ENCODE measurements at regions not wholly inside any gene's neighbourhood (a gene's known extent, or its start where the extent isn't known, plus 50 kb on each side); places are given as distances from the start of the nearest gene placed in this dataset.

- TF ChIP-seq POLR2A (IDR thresholded peaks at IDR 0.05) = no peak
- TF ChIP-seq, protein P1, sequence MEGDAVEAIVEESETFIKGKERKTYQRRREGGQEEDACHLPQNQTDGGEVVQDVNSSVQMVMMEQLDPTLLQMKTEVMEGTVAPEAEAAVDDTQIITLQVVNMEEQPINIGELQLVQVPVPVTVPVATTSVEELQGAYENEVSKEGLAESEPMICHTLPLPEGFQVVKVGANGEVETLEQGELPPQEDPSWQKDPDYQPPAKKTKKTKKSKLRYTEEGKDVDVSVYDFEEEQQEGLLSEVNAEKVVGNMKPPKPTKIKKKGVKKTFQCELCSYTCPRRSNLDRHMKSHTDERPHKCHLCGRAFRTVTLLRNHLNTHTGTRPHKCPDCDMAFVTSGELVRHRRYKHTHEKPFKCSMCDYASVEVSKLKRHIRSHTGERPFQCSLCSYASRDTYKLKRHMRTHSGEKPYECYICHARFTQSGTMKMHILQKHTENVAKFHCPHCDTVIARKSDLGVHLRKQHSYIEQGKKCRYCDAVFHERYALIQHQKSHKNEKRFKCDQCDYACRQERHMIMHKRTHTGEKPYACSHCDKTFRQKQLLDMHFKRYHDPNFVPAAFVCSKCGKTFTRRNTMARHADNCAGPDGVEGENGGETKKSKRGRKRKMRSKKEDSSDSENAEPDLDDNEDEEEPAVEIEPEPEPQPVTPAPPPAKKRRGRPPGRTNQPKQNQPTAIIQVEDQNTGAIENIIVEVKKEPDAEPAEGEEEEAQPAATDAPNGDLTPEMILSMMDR (IDR thresholded peaks at IDR 0.05) = no peak
- DNase-seq = no peak
- 27 to 39% (median 34%) methylated on average over 14 of the region's 14 CpGs for WGBS, 4 donors
- H3K4me3 ChIP-seq = no peak overlapping the region
- no peaks in the 10 kb centered on the region for H3K36me3 ChIP-seq (replicated peaks in 1 of 2)
- H3K9me3 ChIP-seq (replicated peaks in 1 of 3) = no peaks in the 10 kb centered on the region
- no peaks in the 10 kb centered on the region for H3K27me3 ChIP-seq
- H3K27ac ChIP-seq = no peak overlapping the region
- H3K4me1 ChIP-seq (replicated peaks in 1 of 2) = no peaks in the 10 kb centered on the region
- intact Hi-C loops (cut with DNase I) = no loop called here
These were observed 356.9 kb upstream of the SMIM21 start for GRCh38 chr18:75784390-75784789.

- no peaks in the 10 kb centered on the region for H3K27me3 ChIP-seq
- H3K4me3 ChIP-seq = no peak overlapping the region
- WGBS, 4 donors = 74 to 78% (median 77%) methylated on average over 14 of the region's 14 CpGs
- no peak for TF ChIP-seq POLR2A (IDR thresholded peaks at IDR 0.05)
- TF ChIP-seq, protein P1 (IDR thresholded peaks at IDR 0.05) = no peak
- H3K9me3 ChIP-seq (replicated peaks in 1 of 3) = no peaks in the 10 kb centered on the region
- DNase-seq = no peak
- intact Hi-C loops (cut with DNase I) = no loop called here
- H3K4me1 ChIP-seq (replicated peaks in 1 of 2) = no peaks in the 10 kb centered on the region
- no peaks in the 10 kb centered on the region for H3K36me3 ChIP-seq (replicated peaks in 1 of 2)
- no peak overlapping the region for H3K27ac ChIP-seq
These were observed 356.2 kb upstream of the SMIM21 start for GRCh38 chr18:75783566-75784281.

DNA sequence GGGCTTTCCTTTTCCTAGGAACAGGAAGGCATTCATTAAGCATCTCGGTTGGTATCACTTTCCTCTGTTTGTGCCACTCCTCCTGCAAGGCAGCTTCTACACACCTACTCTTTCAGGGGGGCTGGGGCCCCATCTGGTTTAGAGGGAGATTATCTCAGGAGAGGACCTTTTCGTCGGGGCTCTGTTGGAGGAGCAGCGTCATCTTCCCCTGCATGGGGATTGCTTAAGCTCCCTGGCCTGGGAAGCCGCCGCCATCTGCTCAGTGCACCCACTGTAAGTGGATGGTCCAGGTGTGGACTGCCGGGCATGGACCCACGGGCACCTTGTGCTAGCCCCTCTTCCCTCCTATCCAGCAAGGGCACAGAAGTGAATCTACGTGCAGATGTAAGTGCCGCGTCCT, 355.3 kb upstream of the SMIM21 start:
- no peaks in the 10 kb centered on the region for H3K36me3 ChIP-seq (replicated peaks in 1 of 2)
- H3K27me3 ChIP-seq = no peaks in the 10 kb centered on the region
- H3K27ac ChIP-seq = no peak overlapping the region
- H3K4me1 ChIP-seq (replicated peaks in 1 of 2) = no peaks in the 10 kb centered on the region
- H3K4me3 ChIP-seq = no peak overlapping the region
- H3K9me3 ChIP-seq (replicated peaks in 1 of 3) = no peaks in the 10 kb centered on the region
- intact Hi-C loops (cut with DNase I) = no loop called here
- WGBS, 4 donors = 81 to 88% (median 85%) methylated on average over 8 to 11 of the region's 11 CpGs
- no peak for TF ChIP-seq POLR2A (IDR thresholded peaks at IDR 0.05)
- TF ChIP-seq, protein P1 (IDR thresholded peaks at IDR 0.05) = no peak
- no peak for DNase-seq

DNA sequence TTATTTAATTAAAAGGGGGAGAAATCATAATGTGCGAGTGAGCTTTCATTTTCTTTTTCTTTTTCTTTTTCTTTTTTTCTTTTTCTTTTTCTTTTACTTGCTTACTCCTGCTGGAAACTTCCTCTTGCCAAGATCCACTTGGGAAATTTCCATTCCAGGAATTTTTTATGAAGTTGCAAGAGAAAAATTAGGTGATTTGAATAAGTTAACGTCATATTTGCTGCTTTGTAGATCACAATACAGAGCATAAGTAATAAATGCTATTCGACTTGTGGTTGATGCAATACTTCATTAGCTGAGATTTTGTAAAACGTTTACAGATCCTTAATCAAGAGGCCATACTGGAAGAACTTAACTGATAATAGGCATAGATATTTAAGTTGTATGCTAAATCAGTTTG, 354.7 kb upstream of the SMIM21 start:
- whole genome bisulfite sequencing, 4 donors = 64 to 69% (median 67%) methylated on average over 4 of the region's 4 CpGs
- TF ChIP-seq, protein P1 (IDR thresholded peaks at IDR 0.05) = no peak
- no peak for TF ChIP-seq POLR2A (IDR thresholded peaks at IDR 0.05)

More for the DNA sequence above, 354.7 kb upstream of the SMIM21 start:
- intact Hi-C loops (cut with DNase I) = no loop called here
- Histone ChIP-seq H3K4me3 (no peak overlapping the region), H3K27me3 (no peaks in the 10 kb centered on the region), H3K9me3 (replicated peaks in 1 of 3) (no peaks in the 10 kb centered on the region), H3K36me3 (replicated peaks in 1 of 2) (no peaks in the 10 kb centered on the region), H3K4me1 (replicated peaks in 1 of 2) (no peaks in the 10 kb centered on the region), H3K27ac (no peak overlapping the region)
- no peak for DNase-seq

Measured in adrenal gland (tissue), 9 donors.